ENCODE measurements at regions not wholly inside any gene's neighbourhood (a gene's known extent, or its start where the extent isn't known, plus 50 kb on each side); places are given as distances from the start of the nearest gene placed in this dataset.

- no peak for DNase-seq
Observed at GRCh38 chr9:108212184-108212583, 643.6 kb downstream of the ACTL7B start.

- DNase-seq: no peak
Observed at GRCh38 chr9:108211411-108211955, 644.3 kb downstream of the ACTL7B start.

- DNase-seq: peak; percentile 6
Observed at GRCh38 chr9:108209132-108209685, 646.6 kb downstream of the ACTL7B start.

GRCh38 chr9:108207561-108208165, 648.1 kb downstream of the ACTL7B start:
- DNase-seq: no peak

GRCh38 chr9:108205276-108205675, 650.5 kb downstream of the ACTL7B start:
- no peak for DNase-seq

- no peak for DNase-seq
Observed at GRCh38 chr9:108197899-108198298, 657.9 kb downstream of the ACTL7B start.

- DNase-seq: no peak
Observed at GRCh38 chr9:108197008-108197365, 658.8 kb downstream of the ACTL7B start.

DNA sequence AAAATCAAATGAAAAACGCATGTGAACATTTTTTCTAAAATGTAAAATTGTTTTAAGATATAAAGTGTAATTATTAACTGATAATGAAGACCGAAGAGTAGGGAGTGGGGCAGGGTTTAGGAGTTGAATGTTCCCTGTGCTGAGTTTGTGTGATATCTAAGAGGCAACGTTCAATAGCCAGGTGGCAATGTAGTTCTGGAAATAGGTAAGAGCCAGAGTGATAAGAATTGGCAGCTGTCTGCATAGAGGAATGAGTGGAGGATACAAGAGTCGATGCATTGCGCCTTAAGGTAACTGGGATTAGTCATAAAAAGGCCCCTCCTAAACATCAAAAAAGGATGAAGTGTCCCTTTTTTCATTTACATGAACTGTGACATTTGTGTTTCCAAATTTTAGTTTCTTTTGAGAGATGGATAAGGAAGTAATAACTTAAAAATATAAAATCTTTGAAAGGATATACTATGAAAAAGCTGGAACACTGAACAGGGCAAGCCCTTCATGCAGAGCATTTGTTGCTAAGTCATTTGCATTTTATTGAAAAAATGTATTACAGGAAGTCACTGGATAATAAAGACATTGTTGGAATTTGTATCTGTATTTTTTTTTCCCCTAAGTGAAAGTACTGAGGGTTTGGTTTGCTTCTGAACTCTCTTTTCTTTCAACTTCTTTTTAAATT, 659.3 kb downstream of the ACTL7B start:
- no peak for DNase-seq

DNA sequence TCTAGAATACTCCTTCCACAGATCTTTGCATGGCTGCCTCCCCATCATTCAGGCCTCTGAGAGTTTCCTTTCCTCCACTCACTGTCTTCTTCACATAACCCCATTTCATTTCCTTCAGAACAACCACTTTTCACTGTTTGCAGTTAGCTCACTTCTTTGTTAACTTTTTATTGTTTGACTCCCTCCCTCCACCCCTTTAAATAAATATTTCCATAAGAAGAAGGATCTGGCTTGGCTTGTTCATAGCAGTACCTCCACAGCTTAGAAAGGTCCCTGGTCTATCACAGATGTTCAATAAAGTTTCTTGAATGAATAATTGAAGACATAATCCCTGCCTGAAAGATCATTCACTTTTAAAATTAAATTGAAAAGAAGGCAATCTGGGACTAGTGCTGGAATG, 661.6 kb downstream of the ACTL7B start:
- no peak for DNase-seq

GRCh38 chr9:108193026-108193710, 662.6 kb downstream of the ACTL7B start:
- no peak for DNase-seq

GRCh38 chr9:108191065-108191464, 664.7 kb downstream of the ACTL7B start:
- DNase-seq: no peak

- DNase-seq: no peak
Observed at GRCh38 chr9:108188976-108189375, 666.8 kb downstream of the ACTL7B start.

GRCh38 chr9:108188482-108188881, 667.3 kb downstream of the ACTL7B start:
- DNase-seq: no peak

DNA sequence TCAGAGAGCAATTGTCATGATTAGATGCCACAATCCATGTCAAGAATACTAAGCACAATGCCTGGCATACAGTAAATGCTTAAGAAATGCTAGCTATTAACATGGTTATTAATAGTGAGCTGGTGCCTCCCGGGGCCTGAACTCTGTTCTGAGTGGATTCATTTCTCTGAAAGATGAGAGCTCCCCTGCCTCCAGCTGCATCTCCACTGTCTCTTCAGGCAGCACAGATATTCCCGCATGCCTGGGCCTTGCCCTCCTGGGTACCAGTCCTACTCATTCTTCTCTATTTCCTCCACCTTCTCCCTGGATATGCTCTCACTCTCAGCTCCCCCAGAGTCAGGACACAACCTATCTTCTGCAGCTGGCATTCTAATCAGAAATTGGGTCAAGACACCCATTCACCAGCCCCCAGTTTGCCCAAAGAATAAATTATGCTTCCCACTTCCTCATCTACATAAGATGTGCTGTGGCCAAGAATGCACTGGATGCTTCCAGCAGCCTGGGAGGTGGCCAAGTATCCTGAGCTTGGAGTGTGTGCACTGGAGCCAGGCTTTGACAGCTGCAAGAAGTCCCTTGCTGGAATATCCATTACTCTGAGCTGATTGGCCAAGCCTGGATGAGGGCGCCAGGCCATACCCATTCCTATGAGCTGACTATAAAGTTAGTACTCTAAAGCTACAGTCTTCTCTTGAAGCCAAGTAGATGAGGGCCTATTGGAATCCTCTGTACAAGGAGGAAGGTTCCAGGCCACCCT, 669.0 kb downstream of the ACTL7B start:
- DNase-seq: no peak

DNA sequence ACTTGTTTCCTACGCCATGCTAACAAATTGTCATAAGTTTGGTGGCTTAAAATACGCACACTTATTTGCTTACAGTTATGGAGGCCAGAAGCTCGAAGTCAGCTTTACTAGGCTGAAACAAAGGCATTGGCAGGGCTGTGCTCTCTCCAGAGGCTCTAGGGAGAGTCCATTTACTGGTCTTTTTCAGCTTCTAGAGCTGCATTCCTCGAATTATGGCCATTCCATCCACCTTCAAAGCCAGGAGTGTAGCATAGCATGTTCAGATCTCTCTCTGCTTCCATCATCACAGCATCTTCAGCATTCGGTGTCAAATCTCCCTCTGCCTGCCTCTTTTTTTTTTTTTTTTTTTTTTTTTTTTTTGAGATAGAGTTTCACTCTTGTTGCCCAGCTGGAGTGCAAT, 670.2 kb downstream of the ACTL7B start:
- DNase-seq: no peak

GRCh38 chr9:108184941-108185340, 670.8 kb downstream of the ACTL7B start:
- no peak for DNase-seq

GRCh38 chr9:108184009-108184408, 671.8 kb downstream of the ACTL7B start:
- DNase-seq: no peak

DNA sequence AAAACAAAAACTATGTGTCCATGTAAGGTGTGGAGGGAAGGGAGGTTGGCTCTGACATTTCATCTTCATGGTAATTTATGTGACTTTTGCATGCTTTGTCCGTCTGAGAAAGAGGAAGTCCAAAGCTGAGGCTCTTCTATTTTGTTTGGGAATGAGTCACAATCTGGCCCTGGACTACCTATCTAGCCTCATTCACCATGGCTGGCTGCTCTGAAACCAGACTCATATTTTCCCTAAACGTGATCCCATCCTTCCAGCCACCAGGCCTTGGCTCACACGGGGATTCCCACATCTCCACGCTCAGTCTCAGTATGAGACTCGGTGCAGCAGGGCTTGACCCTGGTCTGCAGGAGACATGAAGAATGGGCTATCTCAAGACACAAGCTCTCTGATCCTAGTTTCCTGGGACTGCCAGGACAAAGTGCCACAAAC, 672.8 kb downstream of the ACTL7B start:
- DNase-seq: no peak

- no peak for DNase-seq
Observed at GRCh38 chr9:108182270-108182669, 673.5 kb downstream of the ACTL7B start.

GRCh38 chr9:108181441-108181840, 674.3 kb downstream of the ACTL7B start:
- no peak for DNase-seq

GRCh38 chr9:108180541-108180940, 675.2 kb downstream of the ACTL7B start:
- DNase-seq: peak; percentile 5

DNA sequence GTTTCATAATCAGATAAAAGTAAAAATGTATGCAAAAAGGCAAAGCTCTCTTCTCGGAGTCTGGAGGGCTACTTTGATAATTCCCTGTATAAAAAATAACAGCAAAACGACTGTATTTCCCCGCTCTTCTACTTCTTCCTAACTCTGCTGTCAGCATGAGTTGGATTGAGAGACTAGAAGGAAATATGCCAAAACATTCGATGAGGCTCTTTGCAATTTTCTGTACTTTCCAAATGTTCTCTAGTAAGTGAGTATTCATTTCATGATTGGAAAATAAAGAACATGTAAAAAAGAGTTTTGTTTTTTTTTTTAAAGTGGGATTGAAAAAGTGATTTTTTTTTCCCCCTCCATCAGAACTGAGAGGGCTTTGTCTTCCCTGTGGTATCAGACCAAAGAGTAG, 677.5 kb downstream of the ACTL7B start:
- DNase-seq: no peak

DNA sequence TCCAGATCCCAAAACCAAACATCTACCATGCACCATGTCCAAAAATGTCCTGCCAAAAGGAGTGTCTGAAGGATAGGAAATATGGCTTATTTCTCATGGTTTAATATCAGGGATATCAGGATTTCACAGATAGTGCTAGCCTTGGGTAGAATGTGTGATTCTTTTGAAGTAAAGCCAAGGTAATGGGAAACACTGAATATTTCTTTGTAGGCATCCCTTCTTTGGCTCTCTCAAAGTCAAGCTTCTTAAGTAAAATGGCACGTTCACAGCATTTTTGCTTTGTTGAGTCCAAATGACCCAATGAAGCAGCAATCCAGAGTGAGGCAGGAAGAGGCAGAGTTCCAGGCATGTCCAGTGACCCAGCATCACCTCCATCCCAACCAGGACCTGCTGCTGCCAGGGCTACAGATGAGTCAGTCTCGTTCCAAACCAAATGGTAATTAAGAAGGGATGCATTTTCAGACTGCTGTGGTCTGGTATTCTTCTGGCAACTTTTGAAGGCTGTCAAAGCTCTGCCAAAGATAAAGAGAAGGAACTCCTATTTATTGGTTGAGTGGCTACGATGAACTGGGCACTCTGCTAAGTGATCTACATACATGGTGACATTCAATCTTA, 678.8 kb upstream of the KLF4 start:
- no peak for DNase-seq
